Bone marrow (tissue), 2 donors: ENCODE measurements at regions not wholly inside any gene's neighbourhood (a gene's known extent, or its start where the extent isn't known, plus 50 kb on each side); places are given as distances from the start of the nearest gene placed in this dataset.
"Not testable (repeated sequence)": the region's sequence is repeated elsewhere in the genome, so short reads cannot be mapped to it uniquely, and the experiment has no call there.

Experiments
- DNase-seq, 2 donors: peaks; one replicate each; lab custom pipeline; 2025; lab: John Stamatoyannopoulos, UW

GRCh38 chr1:146715054-146715453, 223.1 kb upstream of the NBPF12 start:
- not testable (repeated sequence) for DNase-seq

DNA sequence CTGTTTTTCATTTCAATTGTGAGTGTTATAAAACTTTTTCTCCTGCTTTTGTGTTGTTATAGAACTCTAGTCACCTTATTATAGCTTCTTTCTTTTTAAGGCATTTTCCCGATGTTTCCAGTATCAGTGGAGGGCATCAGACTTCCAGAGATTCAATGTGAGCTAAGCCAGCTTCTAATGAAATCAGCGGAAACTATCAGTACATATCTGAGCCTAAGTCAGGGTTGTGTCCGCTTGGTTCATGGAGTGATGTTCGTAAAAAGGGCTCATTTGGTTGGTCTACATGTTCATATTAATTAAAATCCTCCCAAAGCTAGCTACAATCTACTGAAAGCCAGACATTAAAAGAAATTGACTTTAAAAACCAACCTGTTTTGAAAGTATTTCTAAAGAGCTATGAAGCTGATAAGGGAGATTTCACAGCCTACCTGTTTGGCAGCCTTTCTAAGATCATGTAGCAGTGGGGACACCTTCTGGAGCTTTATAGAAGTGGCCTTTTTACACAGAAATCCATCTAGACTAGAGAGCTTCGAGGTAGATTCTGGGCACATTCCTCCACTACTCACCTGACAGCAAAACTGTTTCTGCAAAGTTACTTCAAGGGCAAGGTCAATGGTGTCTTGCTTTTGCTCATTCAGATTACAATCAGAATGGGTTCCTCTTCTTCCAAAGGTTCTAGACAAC, 227.1 kb upstream of the NBPF12 start:
- not testable (repeated sequence) for DNase-seq

DNA sequence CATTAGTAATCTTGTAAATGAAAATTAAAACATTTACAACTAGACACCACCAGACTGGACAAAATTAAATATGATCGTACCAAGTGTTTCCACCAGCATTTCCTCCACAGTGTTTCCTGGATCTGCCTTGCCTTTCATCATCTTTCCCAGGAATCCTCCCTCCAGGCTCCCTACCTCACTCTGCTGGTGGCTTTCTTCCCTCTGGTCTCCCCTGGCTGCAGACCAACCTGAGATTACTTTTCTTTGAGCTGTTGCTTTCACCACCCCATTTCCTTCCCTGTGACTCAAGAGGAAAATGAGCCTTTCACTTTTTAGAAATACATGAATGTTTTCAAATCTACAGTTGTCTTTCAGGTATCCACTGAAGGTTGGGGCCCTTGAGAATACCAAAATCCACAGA, 228.8 kb upstream of the NBPF12 start:
- not testable (repeated sequence) for DNase-seq

DNA sequence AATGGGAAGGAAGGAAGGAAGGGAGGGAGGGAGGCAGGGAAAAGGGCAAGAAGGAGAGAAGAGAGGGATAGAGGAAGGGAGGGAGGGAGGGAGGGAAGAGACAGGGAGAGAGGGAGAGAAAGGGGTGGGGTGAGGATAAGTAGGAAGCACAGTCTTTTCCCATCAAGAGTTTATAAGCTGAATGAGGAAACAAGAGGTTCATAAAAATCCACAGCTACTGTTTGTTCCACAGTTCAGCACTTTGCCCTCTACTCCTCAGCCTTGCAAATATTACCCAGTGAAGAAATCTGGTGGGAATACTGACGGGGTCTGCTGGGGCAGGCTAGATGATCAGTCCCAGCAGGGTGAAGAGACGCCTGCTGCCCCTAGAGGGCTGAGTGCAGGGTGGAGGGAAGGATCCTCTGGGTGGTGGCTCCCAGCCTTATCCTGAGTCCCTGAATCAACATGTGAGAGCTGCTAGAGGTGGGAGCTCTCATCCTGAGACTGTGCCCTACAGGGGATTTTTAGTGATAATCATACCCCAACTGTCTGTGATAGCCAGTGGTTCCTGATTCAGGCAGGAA, 233.9 kb upstream of the NBPF12 start:
- DNase-seq, result not testable (repeated sequence)

DNA sequence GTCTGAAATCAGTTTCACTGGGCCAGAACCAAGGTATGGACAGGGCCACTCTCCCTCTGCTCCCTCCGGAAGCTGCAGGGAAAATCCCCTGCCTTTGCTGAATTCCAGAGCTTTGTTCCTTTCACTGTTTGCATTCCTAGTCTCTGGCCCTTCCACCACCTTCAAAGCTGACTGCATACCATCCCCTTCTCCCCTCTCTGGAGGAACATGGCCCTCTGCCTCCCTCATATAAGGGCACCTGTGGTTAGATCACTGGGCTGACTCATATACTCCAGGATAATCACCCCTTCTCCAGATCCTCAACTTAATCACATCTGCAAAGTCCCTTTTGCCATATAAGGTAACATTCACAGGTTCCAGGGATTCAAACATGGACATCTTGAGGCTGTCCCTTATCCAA, 236.8 kb upstream of the NBPF12 start:
- DNase-seq, result not testable (repeated sequence)

GRCh38 chr1:146695388-146695787, 242.7 kb upstream of the NBPF12 start:
- not testable (repeated sequence) for DNase-seq

DNA sequence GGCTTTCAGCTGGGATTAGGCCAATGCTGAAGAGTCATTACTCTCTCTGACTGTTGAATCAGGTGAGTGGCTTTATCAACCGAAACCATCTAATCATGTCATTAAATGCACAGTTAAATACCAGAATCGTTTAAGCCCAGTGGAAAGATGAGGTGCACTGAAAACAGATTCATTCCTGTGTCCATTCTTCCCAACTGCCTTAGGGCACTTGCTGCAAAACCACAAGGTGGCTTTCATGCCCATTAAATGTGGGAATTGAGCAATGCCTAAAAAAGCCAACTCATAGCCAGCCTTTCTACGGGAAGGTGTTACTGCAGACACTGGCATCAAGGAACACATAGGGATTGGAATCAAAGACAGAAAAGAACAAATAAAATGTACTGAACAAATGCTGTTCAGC, 246.3 kb upstream of the NBPF12 start:
- not testable (repeated sequence) for DNase-seq

GRCh38 chr1:146688893-146689292, 249.2 kb upstream of the NBPF12 start:
- DNase-seq, result not testable (repeated sequence)

DNA sequence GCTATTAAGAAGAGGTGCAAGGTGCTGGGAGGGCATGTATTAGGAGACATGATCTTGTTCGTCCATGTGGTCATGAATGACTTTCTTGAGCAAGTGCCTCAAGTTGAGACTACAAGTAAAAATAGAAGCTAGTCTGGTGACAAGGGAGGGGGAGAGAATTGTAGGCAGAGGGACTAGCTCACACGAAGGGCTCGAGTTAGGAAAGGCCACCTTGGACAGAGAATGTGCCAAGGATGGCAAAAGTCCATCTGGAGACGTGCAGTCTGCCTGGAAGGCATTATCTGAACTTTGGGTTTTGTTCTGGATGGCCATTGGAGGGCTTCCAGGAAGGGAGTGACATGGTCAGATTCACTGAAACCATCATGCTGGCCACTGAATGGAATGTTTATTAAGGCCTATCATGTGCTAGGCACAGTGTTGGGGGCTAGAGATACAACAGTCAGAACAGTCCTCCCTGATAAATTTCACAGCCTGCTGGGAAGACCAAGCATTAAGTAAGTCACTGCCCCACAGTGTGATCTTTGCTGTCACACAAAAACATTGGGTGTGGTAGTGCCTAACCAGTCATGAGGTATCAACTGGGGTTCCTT, 251.3 kb upstream of the NBPF12 start:
- not testable (repeated sequence) for DNase-seq

DNA sequence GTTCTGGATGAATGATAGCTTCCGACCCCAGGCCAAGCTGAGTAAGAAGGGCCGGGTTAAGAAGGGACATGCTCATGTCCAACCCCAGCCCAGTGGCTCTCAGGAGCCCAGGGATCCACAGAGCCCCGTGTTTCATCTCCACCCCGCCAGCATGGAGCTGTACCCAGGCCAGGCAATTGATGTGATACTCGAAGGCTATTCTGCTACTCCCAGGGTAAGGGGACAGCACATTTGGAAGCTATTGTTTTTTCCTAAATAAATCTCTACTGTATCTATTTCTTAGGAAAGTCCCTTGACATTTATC, 255.0 kb upstream of the NBPF12 start:
- not testable (repeated sequence) for DNase-seq

DNA sequence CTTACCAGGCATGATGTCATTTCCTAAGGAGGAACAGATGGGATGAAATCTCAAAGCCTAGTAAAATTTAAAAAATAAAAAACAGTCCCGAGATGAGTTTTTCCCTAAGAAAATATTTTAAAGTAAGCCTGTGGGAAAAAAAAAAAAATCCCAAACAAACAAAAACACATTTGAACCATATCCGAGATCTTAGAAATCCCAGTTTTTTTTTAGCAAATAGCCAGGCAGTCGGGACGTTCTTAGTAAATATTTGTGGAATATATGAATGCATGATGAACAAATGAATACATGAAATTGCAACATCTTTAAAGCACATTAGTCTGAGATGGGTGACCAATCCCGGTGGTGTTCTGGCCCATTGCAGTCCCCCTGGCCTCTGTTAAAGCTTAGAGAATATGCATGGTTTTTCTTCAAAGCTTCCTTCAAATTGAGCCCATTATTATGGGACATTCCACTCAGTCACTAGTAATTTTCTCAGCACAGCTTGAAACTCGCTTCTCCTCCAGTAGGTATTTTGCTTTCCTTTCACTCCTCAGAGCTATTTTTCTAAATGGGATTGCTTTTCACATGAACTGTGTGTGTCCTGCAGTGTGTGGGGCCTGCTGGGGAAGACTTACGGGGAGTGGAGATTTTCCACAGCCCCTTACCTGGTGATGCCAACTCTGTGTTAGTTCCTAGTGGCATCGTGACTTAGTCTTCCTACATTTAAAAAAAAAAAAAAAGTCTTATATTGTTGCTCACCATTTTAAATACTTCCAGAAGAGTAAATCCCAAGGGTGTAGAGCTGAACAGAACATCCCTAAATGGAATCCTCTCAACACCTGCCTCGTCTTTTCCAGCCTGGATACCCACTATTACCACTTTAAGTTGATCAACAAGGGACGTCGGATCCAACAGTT, 255.6 kb upstream of the NBPF12 start:
- DNase-seq, result not testable (repeated sequence)

- not testable (repeated sequence) for DNase-seq
These were observed 264.3 kb upstream of the NBPF12 start for GRCh38 chr1:146673729-146674299.

GRCh38 chr1:146672608-146673007, 265.5 kb upstream of the NBPF12 start:
- DNase-seq, result not testable (repeated sequence)

DNA sequence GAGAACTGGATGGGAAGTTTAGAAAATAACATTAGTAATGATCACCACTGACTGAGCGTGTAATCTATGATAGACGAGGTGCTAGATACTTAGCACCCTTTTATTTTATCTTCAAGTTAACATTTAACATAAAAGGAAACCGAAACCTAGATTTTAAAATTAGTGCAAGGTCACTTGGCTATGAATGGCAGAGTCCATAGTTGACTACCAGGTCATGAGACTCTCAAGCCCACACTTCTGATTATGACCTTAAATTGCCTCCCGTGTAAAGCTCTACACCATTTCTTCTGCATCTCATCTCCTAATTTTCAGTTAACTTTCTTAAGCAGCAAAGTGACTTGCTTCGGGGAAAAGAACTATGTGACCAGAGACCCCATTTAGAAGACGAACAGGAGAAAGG, 266.5 kb upstream of the NBPF12 start:
- DNase-seq, result not testable (repeated sequence)

- not testable (repeated sequence) for DNase-seq
These were observed 267.1 kb upstream of the NBPF12 start for GRCh38 chr1:146670832-146671566.

GRCh38 chr1:146666275-146666674, 271.8 kb upstream of the NBPF12 start:
- not testable (repeated sequence) for DNase-seq

GRCh38 chr1:146660242-146660641, 277.9 kb upstream of the NBPF12 start:
- DNase-seq, result not testable (repeated sequence)

DNA sequence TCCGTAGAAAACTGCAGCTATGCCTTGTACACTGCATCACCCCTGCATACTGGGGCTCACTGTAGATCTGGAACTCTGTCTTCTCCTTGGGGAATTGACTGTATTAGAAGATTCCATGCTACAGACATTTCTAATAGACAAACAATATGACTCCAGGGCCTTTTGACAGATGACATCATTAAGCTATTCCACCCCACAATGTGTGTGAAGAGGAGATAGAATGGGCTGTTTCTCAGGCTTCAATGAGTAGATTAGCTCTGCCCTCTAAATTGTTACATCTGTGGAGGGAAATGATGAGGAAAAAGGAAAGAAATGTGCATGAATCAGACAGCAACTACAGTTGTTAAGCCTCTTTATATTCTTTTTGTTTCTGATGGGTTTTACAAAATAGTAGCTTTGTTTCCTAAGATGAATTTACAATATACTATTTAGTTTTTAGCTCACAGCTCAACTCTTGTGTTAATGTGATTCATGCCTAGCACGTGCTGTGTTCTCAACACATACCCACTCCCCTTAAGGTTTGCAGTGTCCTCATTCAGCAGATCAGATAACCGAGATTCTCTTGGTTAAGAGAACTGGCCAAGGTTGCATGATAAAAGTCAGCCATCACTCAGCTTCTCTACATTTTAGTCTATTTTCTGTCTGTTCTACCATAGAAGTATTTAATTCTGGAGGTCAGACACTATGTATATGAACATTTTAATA, 281.6 kb upstream of the NBPF12 start:
- DNase-seq, result not testable (repeated sequence)

GRCh38 chr1:146654763-146655162, 283.4 kb upstream of the NBPF12 start:
- DNase-seq, result not testable (repeated sequence)

- DNase-seq, result not testable (repeated sequence)
These were observed 292.0 kb upstream of the NBPF12 start for GRCh38 chr1:146645978-146646604.
